Neuronal stem cell (in vitro differentiated cells): ENCODE measurements at regions not wholly inside any gene's neighbourhood (a gene's known extent, or its start where the extent isn't known, plus 50 kb on each side); places are given as distances from the start of the nearest gene placed in this dataset.

ENCODE experiments used
- DNase-seq: peaks from one replicate; pipeline ENCODE4 v3.0.0-alpha.2; 2013; ENCODE audit warnings: low spot score
- H2AFZ ChIP-seq: one replicate; pipeline ENCODE4 v1.6.1; 2013; ENCODE audit warnings: mild to moderate bottlenecking, low read length, inconsistent platforms
- H2AK5ac ChIP-seq: 2 replicates; pipeline ENCODE4 v1.6.1; 2013; ENCODE audit warnings: low read depth, mild to moderate bottlenecking, inconsistent platforms, low read length, moderate library complexity, mixed read lengths
- H2BK120ac ChIP-seq: 2 replicates; pipeline ENCODE4 v1.6.1; 2013; ENCODE audit warnings: low read depth, mild to moderate bottlenecking, inconsistent platforms, low read length, moderate library complexity, mixed read lengths
- H2BK12ac ChIP-seq: one replicate; pipeline ENCODE4 v1.6.1; 2013; ENCODE audit warnings: low read length, inconsistent platforms
- H2BK15ac ChIP-seq: 2 replicates; pipeline ENCODE4 v1.6.1; 2013; ENCODE audit warnings: mild to moderate bottlenecking, low read length, inconsistent platforms, mixed read lengths
- H2BK5ac ChIP-seq: one replicate; pipeline ENCODE4 v1.6.1; 2013; ENCODE audit warnings: inconsistent platforms, mild to moderate bottlenecking, low read length, moderate library complexity
- H3K14ac ChIP-seq: one replicate; pipeline ENCODE4 v1.6.1; 2013; ENCODE audit warnings: low read length, inconsistent platforms
- H3K18ac ChIP-seq: 2 replicates; pipeline ENCODE4 v1.6.1; 2013; ENCODE audit warnings: low read length, inconsistent platforms
- H3K23ac ChIP-seq: 2 replicates; pipeline ENCODE4 v1.6.1; 2013; ENCODE audit warnings: low read depth, mild to moderate bottlenecking, mixed read lengths, low read length, inconsistent platforms; ENCODE audit not compliant: poor library complexity
- H3K27ac ChIP-seq: replicated peaks from 3 replicates; pipeline ENCODE4 v1.5.1; 2013; ENCODE audit warnings: low read length, inconsistent platforms
- H3K27me3 ChIP-seq, 3 experiments: 2 replicates each; pipeline ENCODE4 v1.6.1; 2013; ENCODE audit warnings: low read length in 3 of 3, mild to moderate bottlenecking in 2 of 3, inconsistent platforms in 1 of 3, low read depth in 1 of 3, mixed read lengths in 1 of 3, moderate library complexity in 1 of 3; ENCODE audit not compliant: control insufficient read depth in 3 of 3, insufficient read depth in 3 of 3
- H3K36me3 ChIP-seq, 2 donors: replicated peaks in 1 of 2; 2 replicates each; pipeline ENCODE4 v1.6.1; 2013; ENCODE audit warnings: low read length in 2 of 2; ENCODE audit not compliant: control insufficient read depth in 2 of 2, insufficient read depth in 2 of 2
- H3K4ac ChIP-seq: 2 replicates; pipeline ENCODE4 v1.6.1; 2013; ENCODE audit warnings: inconsistent platforms, mild to moderate bottlenecking, low read length, moderate library complexity
- H3K4me1 ChIP-seq, 2 donors: 1 replicate in 1 of 2; 2 replicates in 1 of 2; pipeline ENCODE4 v1.6.1; 2013; ENCODE audit warnings: low read length in 2 of 2, low read depth in 1 of 2; ENCODE audit not compliant: control insufficient read depth in 2 of 2, insufficient read depth in 1 of 2
- H3K4me2 ChIP-seq: one replicate; pipeline ENCODE4 v1.6.1; 2013; ENCODE audit warnings: mild to moderate bottlenecking, low read length, inconsistent platforms; ENCODE audit not compliant: insufficient read depth, poor library complexity, severe bottlenecking
- H3K4me3 ChIP-seq, 2 donors: 2 replicates each; pipeline ENCODE4 v1.5.1; 2013; ENCODE audit warnings: low read length in 2 of 2, mild to moderate bottlenecking in 2 of 2, inconsistent platforms in 1 of 2, moderate library complexity in 1 of 2
- H3K79me1 ChIP-seq: one replicate; pipeline ENCODE4 v1.6.1; 2013; ENCODE audit warnings: low read depth, mild to moderate bottlenecking, inconsistent platforms, low read length, moderate library complexity
- H3K9ac ChIP-seq: one replicate; pipeline ENCODE4 v1.6.1; 2013; ENCODE audit warnings: mild to moderate bottlenecking, low read depth, low read length, inconsistent platforms; ENCODE audit not compliant: poor library complexity
- H3K9me3 ChIP-seq, 2 donors: replicated peaks in 1 of 2; 2 replicates each; pipeline versions ENCODE3 to v1.6.1; 2013; ENCODE audit warnings: low read length in 2 of 2, mild to moderate bottlenecking in 2 of 2, inconsistent platforms in 1 of 2, low read depth in 1 of 2, mixed read lengths in 1 of 2, moderate library complexity in 1 of 2; ENCODE audit not compliant: control insufficient read depth in 2 of 2, insufficient read depth in 1 of 2
- H4K8ac ChIP-seq: one replicate; pipeline ENCODE4 v1.6.1; 2013; ENCODE audit warnings: low read depth, mild to moderate bottlenecking, inconsistent platforms, low read length, moderate library complexity
- H4K91ac ChIP-seq: one replicate; pipeline ENCODE4 v1.6.1; 2013; ENCODE audit warnings: low read length, low read depth, mild to moderate bottlenecking, inconsistent platforms; ENCODE audit not compliant: poor library complexity
- WGBS, 2 donors: extraction: QIAGEN DNeasy Blood & Tissue Kit; methylation state at CpG; one replicate each; pipeline ENCODE4 v1.1.7; 2013; ENCODE audit warnings: missing lambda C conversion rate in 2 of 2, mixed read lengths in 1 of 2; ENCODE audit not compliant: insufficient read length in 2 of 2, insufficient replicate concordance in 1 of 2; ENCODE audit errors: extremely low coverage in 2 of 2; 5-methylcytosine and 5-hydroxymethylcytosine counted together

DNA sequence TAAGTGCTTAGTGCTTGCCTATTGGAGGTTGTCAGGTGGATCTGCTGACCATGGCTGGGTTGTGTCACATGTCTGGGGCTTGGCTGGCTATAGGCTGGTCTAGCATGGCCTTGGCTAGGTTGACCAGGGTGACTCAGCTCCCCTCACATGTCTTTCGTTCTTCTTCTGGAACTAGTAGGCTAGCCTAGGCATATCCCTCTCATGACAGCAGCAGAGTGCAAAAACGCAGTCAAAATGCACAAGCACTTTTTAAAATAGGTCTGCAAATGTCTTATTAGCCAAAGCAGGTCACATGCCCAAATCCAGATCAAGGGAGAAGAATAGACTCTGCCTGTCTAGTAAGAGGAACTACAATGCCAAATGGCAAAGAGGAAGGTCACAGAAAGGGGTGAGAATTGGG, 179.7 kb upstream of the ACVR2A start:
- Histone ChIP-seq H3K4me1 (no peaks in the 10 kb centered on the region), H3K23ac (no peak overlapping the region), H3K27me3 (no peaks in the 10 kb centered on the region), H4K8ac (no peak overlapping the region), H3K27ac (no peak overlapping the region), H2AK5ac (no peak overlapping the region), H2BK120ac (no peak overlapping the region), H3K36me3 (no peaks in the 10 kb centered on the region), H3K14ac (no peak overlapping the region), H3K4ac (no peak overlapping the region), H2BK15ac (no peak overlapping the region), H2BK5ac (no peak overlapping the region), H3K79me1 (no peaks in the 10 kb centered on the region), H3K4me2 (no peak overlapping the region), H2AFZ (no peak overlapping the region), H3K4me3 (no peak overlapping the region), H3K9ac (no peak overlapping the region), H4K91ac (no peak overlapping the region), H3K18ac (no peak overlapping the region), H3K9me3 (no peaks in the 10 kb centered on the region), H2BK12ac (no peak overlapping the region)
- DNase-seq: no peak
- no CpG with 5 or more reads among the region's 2 CpGs for WGBS, 2 donors

DNA sequence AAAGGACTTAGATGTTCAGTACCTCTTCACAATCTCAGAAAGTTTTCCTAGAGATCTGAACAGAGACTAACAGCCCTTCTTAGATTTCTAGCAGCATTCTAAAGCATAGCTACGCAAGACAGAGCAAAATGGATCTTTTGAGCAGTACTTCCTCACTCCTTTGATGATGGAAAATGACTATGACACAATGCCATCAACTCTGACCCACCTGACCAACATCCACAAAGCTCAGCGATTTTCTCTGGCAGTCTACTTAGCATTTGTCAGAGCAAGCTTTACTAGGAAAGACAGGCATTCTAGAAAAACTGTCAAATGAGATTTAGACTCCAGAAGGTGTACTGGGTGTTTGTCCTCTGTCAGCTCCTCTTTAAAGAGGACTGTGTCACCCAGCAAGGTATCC, 180.9 kb upstream of the ACVR2A start:
- Histone ChIP-seq H3K9me3 (no peaks in the 10 kb centered on the region), H2BK15ac (no peak overlapping the region), H3K4ac (no peak overlapping the region), H3K23ac (no peak overlapping the region), H2BK5ac (no peak overlapping the region), H2AFZ (peak overlapping the region; percentile 18), H4K91ac (no peak overlapping the region), H2BK120ac (no peak overlapping the region), H3K27ac (no peak overlapping the region), H3K79me1 (no peaks in the 10 kb centered on the region), H3K4me1 (no peaks in the 10 kb centered on the region), H2BK12ac (no peak overlapping the region), H3K4me3 (no peak overlapping the region), H4K8ac (no peak overlapping the region), H3K4me2 (no peak overlapping the region), H3K9ac (no peak overlapping the region), H3K14ac (no peak overlapping the region), H3K36me3 (no peaks in the 10 kb centered on the region), H2AK5ac (no peak overlapping the region), H3K18ac (no peak overlapping the region), H3K27me3 (no peaks in the 10 kb centered on the region)
- no peak for DNase-seq
- WGBS, 2 donors: no CpG with 5 or more reads among the region's 2 CpGs

DNA sequence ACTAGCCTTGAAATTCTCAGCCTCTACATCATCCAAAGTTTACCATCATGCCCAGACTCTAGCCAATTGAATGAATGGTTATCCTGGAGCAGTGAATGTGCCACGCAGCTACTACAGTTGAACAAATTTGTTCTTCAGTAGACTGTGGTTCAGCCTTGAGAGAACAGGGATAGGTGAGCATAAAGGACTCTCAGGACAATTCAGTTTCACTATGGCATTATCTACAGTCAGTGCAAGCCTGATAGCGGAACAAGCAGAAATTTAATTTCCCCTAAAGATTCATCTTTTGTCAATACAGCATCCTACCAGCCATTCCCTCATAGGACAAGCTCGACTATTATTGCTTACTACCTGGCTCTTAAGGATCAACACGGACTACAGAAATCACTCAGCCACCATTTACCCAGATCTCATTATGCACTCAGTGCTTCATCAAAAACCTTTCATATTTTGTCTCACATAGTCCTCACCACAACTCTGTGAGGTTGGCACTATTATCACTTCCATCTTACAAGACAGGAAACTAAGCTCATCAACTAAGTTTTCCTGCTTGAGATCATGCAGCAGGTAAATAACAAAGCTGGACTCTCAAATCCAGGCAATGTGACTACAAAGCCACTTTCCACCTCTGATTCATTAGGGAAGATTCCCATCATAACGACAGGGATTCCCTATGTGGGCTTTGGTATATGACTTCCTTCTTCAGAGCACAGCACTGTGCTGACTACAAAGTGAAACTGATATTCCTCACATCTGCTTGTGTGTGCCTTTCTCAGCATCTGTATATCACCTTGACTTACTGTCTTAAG, 181.5 kb upstream of the ACVR2A start:
- Histone ChIP-seq H3K18ac (no peak overlapping the region), H4K91ac (no peak overlapping the region), H3K4me1 (no peaks in the 10 kb centered on the region), H2BK5ac (no peak overlapping the region), H3K4ac (no peak overlapping the region), H2BK15ac (no peak overlapping the region), H3K79me1 (no peaks in the 10 kb centered on the region), H3K27ac (no peak overlapping the region), H3K14ac (no peak overlapping the region), H2BK12ac (no peak overlapping the region), H3K4me3 (no peak overlapping the region), H2AFZ (peak overlapping the region; percentile 18), H3K23ac (no peak overlapping the region), H4K8ac (no peak overlapping the region), H3K4me2 (no peak overlapping the region), H3K9me3 (no peaks in the 10 kb centered on the region), H3K27me3 (no peaks in the 10 kb centered on the region), H3K36me3 (no peaks in the 10 kb centered on the region), H2BK120ac (no peak overlapping the region), H2AK5ac (no peak overlapping the region), H3K9ac (no peak overlapping the region)
- DNase-seq: no peak
- no CpG with 5 or more reads among the region's 5 CpGs for WGBS, 2 donors

DNA sequence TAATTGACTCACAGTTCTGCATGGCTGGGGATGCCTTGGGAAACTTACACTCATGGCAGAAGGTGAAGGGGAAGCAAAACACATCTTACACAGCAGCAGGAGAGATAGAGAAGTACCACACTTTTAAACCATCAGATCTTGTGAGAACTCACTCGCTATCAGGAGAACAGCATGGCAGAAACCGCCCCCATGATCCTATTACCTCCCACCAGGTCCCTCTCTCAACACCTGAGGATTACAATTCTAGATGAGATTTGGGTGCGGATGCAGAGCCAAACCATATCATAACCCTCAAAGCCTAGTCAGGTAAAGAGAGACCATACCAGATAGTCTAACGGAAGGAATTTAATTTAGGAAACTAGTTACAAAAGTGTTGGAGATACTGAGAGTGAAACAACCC, 182.6 kb upstream of the ACVR2A start:
- Histone ChIP-seq H3K4me2 (no peak overlapping the region), H3K23ac (no peak overlapping the region), H2BK5ac (no peak overlapping the region), H3K4me1 (no peaks in the 10 kb centered on the region), H3K79me1 (no peaks in the 10 kb centered on the region), H3K27ac (no peak overlapping the region), H3K9ac (no peak overlapping the region), H3K14ac (no peak overlapping the region), H2AK5ac (no peak overlapping the region), H3K9me3 (no peaks in the 10 kb centered on the region), H2AFZ (no peak overlapping the region), H3K4me3 (no peak overlapping the region), H4K8ac (no peak overlapping the region), H4K91ac (no peak overlapping the region), H2BK120ac (no peak overlapping the region), H3K4ac (no peak overlapping the region), H3K27me3 (no peaks in the 10 kb centered on the region), H3K36me3 (no peaks in the 10 kb centered on the region), H2BK12ac (no peak overlapping the region), H2BK15ac (no peak overlapping the region), H3K18ac (no peak overlapping the region)
- no peak for DNase-seq
- WGBS, 2 donors: no CpG with 5 or more reads among the region's 4 CpGs
